Germinal center (tissue), 1 donor: ENCODE measurements at regions not wholly inside any gene's neighbourhood (a gene's known extent, or its start where the extent isn't known, plus 50 kb on each side); places are given as distances from the start of the nearest gene placed in this dataset.
"Not testable (repeated sequence)": the region's sequence is repeated elsewhere in the genome, so short reads cannot be mapped to it uniquely, and the experiment has no call there.

ENCODE experiments used
- DNase-seq: peaks from one replicate; pipeline ENCODE4 v3.0.0; 2012; ENCODE audit warnings: mixed read lengths, low spot score

- DNase-seq: no peak
Measured at GRCh38 chr19:20482721-20483120, 82.9 kb downstream of the ZNF737 start.

GRCh38 chr19:20481736-20482135 lies 83.8 kb downstream of the ZNF737 start:
- DNase-seq: no peak

GRCh38 chr19:20479483-20479882 lies 86.1 kb downstream of the ZNF737 start:
- no peak for DNase-seq

GRCh38 chr19:20478936-20479335 lies 86.6 kb downstream of the ZNF737 start:
- DNase-seq: no peak

- no peak for DNase-seq
Measured at GRCh38 chr19:20472854-20473253, 92.7 kb downstream of the ZNF737 start.

GRCh38 chr19:20471431-20471830 lies 94.2 kb downstream of the ZNF737 start:
- no peak for DNase-seq

- no peak for DNase-seq
Measured at GRCh38 chr19:20470345-20471135, 95.0 kb downstream of the ZNF737 start.

- DNase-seq: not testable (repeated sequence)
Measured at GRCh38 chr19:20466638-20466990, 99.0 kb downstream of the ZNF737 start.

- not testable (repeated sequence) for DNase-seq
Measured at GRCh38 chr19:20465922-20466637, 99.5 kb downstream of the ZNF737 start.

- no peak for DNase-seq
Measured at GRCh38 chr19:20453425-20453935, 112.1 kb downstream of the ZNF737 start.

- DNase-seq: no peak
Measured at GRCh38 chr19:20444202-20444885, 121.2 kb downstream of the ZNF737 start.

GRCh38 chr19:20432266-20432842 lies 133.2 kb downstream of the ZNF737 start:
- DNase-seq: not testable (repeated sequence)

GRCh38 chr19:20431826-20432225 lies 133.8 kb downstream of the ZNF737 start:
- DNase-seq: no peak

- peak; percentile 24 for DNase-seq
Measured at GRCh38 chr19:20423381-20424197, 142.0 kb downstream of the ZNF737 start.

GRCh38 chr19:20422216-20423205 lies 143.1 kb downstream of the ZNF737 start:
- no peak for DNase-seq

GRCh38 chr19:20416661-20417060 lies 148.9 kb downstream of the ZNF737 start:
- no peak for DNase-seq

GRCh38 chr19:20414120-20414519 lies 151.5 kb downstream of the ZNF737 start:
- DNase-seq: no peak

- DNase-seq: no peak
Measured at GRCh38 chr19:20413705-20414104, 151.9 kb downstream of the ZNF737 start.

GRCh38 chr19:20412846-20413245 lies 152.7 kb downstream of the ZNF737 start:
- DNase-seq: no peak

- DNase-seq: no peak
Measured at GRCh38 chr19:20397292-20397691, 168.3 kb downstream of the ZNF737 start.
